ENCODE measurements at regions not wholly inside any gene's neighbourhood (a gene's known extent, or its start where the extent isn't known, plus 50 kb on each side); places are given as distances from the start of the nearest gene placed in this dataset.

- DNase-seq = no peak
These were observed 112.6 kb upstream of the NT5C1B start for GRCh38 chr2:18701981-18702380.

- no peak for DNase-seq
These were observed 112.2 kb upstream of the NT5C1B start for GRCh38 chr2:18701546-18701945.

- no peak for DNase-seq
These were observed 101.0 kb upstream of the NT5C1B start for GRCh38 chr2:18690342-18690741.

GRCh38 chr2:18684206-18685038 is 95.1 kb upstream of the NT5C1B start:
- no peak for DNase-seq

- no peak for DNase-seq
These were observed 93.3 kb upstream of the NT5C1B start for GRCh38 chr2:18682681-18683080.

- DNase-seq = no peak
These were observed 87.9 kb upstream of the NT5C1B start for GRCh38 chr2:18677280-18677679.

- DNase-seq = no peak
These were observed 84.9 kb upstream of the NT5C1B start for GRCh38 chr2:18674309-18674708.

- DNase-seq = no peak
These were observed 82.0 kb upstream of the NT5C1B start for GRCh38 chr2:18671363-18671762.

- DNase-seq = no peak
These were observed 78.9 kb upstream of the NT5C1B start for GRCh38 chr2:18668221-18668620.

GRCh38 chr2:18664421-18664820 is 75.1 kb upstream of the NT5C1B start:
- DNase-seq = no peak

GRCh38 chr2:18663861-18664260 is 74.5 kb upstream of the NT5C1B start:
- DNase-seq = no peak

- DNase-seq = no peak
These were observed 73.3 kb upstream of the NT5C1B start for GRCh38 chr2:18662689-18663088.

- no peak for DNase-seq
These were observed 70.5 kb upstream of the NT5C1B start for GRCh38 chr2:18659915-18660314.

- DNase-seq = no peak
These were observed 66.7 kb upstream of the NT5C1B start for GRCh38 chr2:18656048-18656447.

- no peak for DNase-seq
These were observed 62.7 kb upstream of the NT5C1B start for GRCh38 chr2:18651842-18652774.

- no peak for DNase-seq
These were observed 60.9 kb upstream of the NT5C1B start for GRCh38 chr2:18650221-18650620.

GRCh38 chr2:18649502-18650135 is 60.2 kb upstream of the NT5C1B start:
- DNase-seq = no peak

GRCh38 chr2:18648161-18648560 is 58.8 kb upstream of the NT5C1B start:
- no peak for DNase-seq

GRCh38 chr2:18647731-18648130 is 58.4 kb upstream of the NT5C1B start:
- DNase-seq = no peak

GRCh38 chr2:18645315-18645714 is 55.9 kb upstream of the NT5C1B start:
- DNase-seq = no peak

GRCh38 chr2:18644115-18644462 is 54.7 kb upstream of the NT5C1B start:
- no peak for DNase-seq

- DNase-seq = no peak
These were observed 54.2 kb upstream of the NT5C1B start for GRCh38 chr2:18643326-18644114.

- no peak for DNase-seq
These were observed 52.5 kb upstream of the NT5C1B start for GRCh38 chr2:18641823-18642222.
